CD14-positive monocyte (primary cell): ENCODE measurements at regions not wholly inside any gene's neighbourhood (a gene's known extent, or its start where the extent isn't known, plus 50 kb on each side); places are given as distances from the start of the nearest gene placed in this dataset.

Experiments
- DNase-seq, 3 donors: peaks; one replicate each; pipeline ENCODE4 v3.0.0-alpha.2; 2011 to 2022
- H2AFZ ChIP-seq: 2 replicates; pipeline ENCODE4 v1.6.0; 2012; ENCODE audit warnings: mild to moderate bottlenecking, low read depth, low read length, inconsistent platforms; ENCODE audit not compliant: insufficient read depth, poor library complexity, severe bottlenecking
- H3K27ac ChIP-seq, 2 donors: 1 replicate in 1 of 2; 2 replicates in 1 of 2; pipeline ENCODE4 v1.5.1; 2012 to 2013; ENCODE audit warnings: low read length in 2 of 2, control low read depth in 1 of 2, inconsistent platforms in 1 of 2, low read depth in 1 of 2, mild to moderate bottlenecking in 1 of 2
- H3K27me3 ChIP-seq, 2 donors: one replicate each; pipeline versions ENCODE4 v1.6.0 to v1.6.1; 2011 to 2013; ENCODE audit warnings: low read length in 2 of 2; ENCODE audit not compliant: control insufficient read depth in 2 of 2, insufficient read depth in 2 of 2
- H3K36me3 ChIP-seq, 2 donors: replicated peaks in 1 of 2; 1 replicate in 1 of 2; 2 replicates in 1 of 2; pipeline versions ENCODE4 v1.5.1 to v1.6.1; 2012 to 2013; ENCODE audit warnings: low read length in 2 of 2, control low read depth in 1 of 2, inconsistent platforms in 1 of 2, mild to moderate bottlenecking in 1 of 2; ENCODE audit not compliant: insufficient read depth in 2 of 2, control insufficient read depth in 1 of 2
- H3K4me1 ChIP-seq, 2 donors: 1 replicate in 1 of 2; 2 replicates in 1 of 2; pipeline versions ENCODE4 v1.5.1 to v1.6.1; 2012 to 2013; ENCODE audit warnings: low read length in 2 of 2, control low read depth in 1 of 2, inconsistent platforms in 1 of 2, mild to moderate bottlenecking in 1 of 2, moderate library complexity in 1 of 2; ENCODE audit not compliant: insufficient read depth in 2 of 2, control insufficient read depth in 1 of 2
- H3K4me2 ChIP-seq: replicated peaks from 2 replicates; pipeline ENCODE3; 2012; ENCODE audit warnings: low read length, moderate library complexity, mild to moderate bottlenecking; ENCODE audit not compliant: poor library complexity, severe bottlenecking; ENCODE audit errors: extremely low read depth
- H3K4me3 ChIP-seq, 3 experiments: fragments of 200-600 bp in 1 of 3; sonication (generic) in 1 of 3; replicated peaks in 1 of 3; 1 replicate in 2 of 3; 2 replicates in 1 of 3; pipeline ENCODE4 v1.5.1; 2011 to 2013; ENCODE audit warnings: low read length in 3 of 3, mild to moderate bottlenecking in 3 of 3, control low read depth in 2 of 3, low read depth in 2 of 3, inconsistent platforms in 1 of 3, moderate library complexity in 1 of 3
- H3K79me2 ChIP-seq: 2 replicates; pipeline ENCODE4 v1.6.0; 2012; ENCODE audit warnings: mild to moderate bottlenecking, control low read depth, inconsistent platforms, low read length, moderate library complexity; ENCODE audit not compliant: insufficient read depth
- H3K9ac ChIP-seq: 2 replicates; pipeline ENCODE4 v1.6.0; 2017; ENCODE audit warnings: low read length, mild to moderate bottlenecking; ENCODE audit not compliant: insufficient read depth, poor library complexity, severe bottlenecking
- H3K9me3 ChIP-seq, 2 donors: replicated peaks in 1 of 2; 1 replicate in 1 of 2; 2 replicates in 1 of 2; pipeline versions ENCODE4 v1.5.1 to v1.6.1; 2012 to 2013; ENCODE audit warnings: low read length in 2 of 2, control low read depth in 1 of 2; ENCODE audit not compliant: control insufficient read depth in 1 of 2, insufficient read depth in 1 of 2
- H4K20me1 ChIP-seq: 2 replicates; pipeline ENCODE4 v1.6.0; 2012; ENCODE audit warnings: mild to moderate bottlenecking, low read length, control low read depth, moderate library complexity; ENCODE audit not compliant: insufficient read depth
- H3K27ac Mint-ChIP-seq, 7 donors: one replicate each; pipeline ENCODE4 v1.8.0; 2020; ENCODE audit warnings: mild to moderate bottlenecking in 7 of 7, mixed read lengths in 7 of 7, moderate library complexity in 6 of 7, inconsistent platforms in 2 of 7
- H3K27me3 Mint-ChIP-seq, 3 donors: one replicate each; pipeline ENCODE4 v1.8.0; 2021 to 2022; ENCODE audit warnings: low read depth in 3 of 3, mild to moderate bottlenecking in 3 of 3, mixed read lengths in 3 of 3, moderate library complexity in 3 of 3, inconsistent platforms in 1 of 3
- H3K36me3 Mint-ChIP-seq, 2 donors: one replicate each; pipeline ENCODE4 v1.8.0; 2020; ENCODE audit warnings: mixed read lengths in 2 of 2, inconsistent platforms in 1 of 2, mild to moderate bottlenecking in 1 of 2
- H3K4me1 Mint-ChIP-seq: one replicate; pipeline ENCODE4 v1.8.0; 2020; ENCODE audit warnings: mild to moderate bottlenecking, mixed read lengths
- H3K4me3 Mint-ChIP-seq, 2 donors: one replicate each; pipeline ENCODE4 v1.8.0; 2020; ENCODE audit warnings: mild to moderate bottlenecking in 2 of 2, mixed read lengths in 2 of 2, moderate library complexity in 1 of 2
- H3K9me3 Mint-ChIP-seq, 7 donors: one replicate each; pipeline ENCODE4 v1.8.0; 2020 to 2022; ENCODE audit warnings: mixed read lengths in 7 of 7, mild to moderate bottlenecking in 6 of 7, moderate library complexity in 6 of 7, inconsistent platforms in 2 of 7
- CTCF ChIP-seq: fragments of 200-600 bp; IDR thresholded peaks from one replicate; pipeline ENCODE4 v1.8.0; 2022; ENCODE audit warnings: antibody characterized with exemption, mild to moderate bottlenecking
- WGBS: methylation state at CpG from one replicate; pipeline ENCODE4 v1.1.5; 2013; ENCODE audit warnings: missing lambda C conversion rate; ENCODE audit not compliant: insufficient coverage; 5-methylcytosine and 5-hydroxymethylcytosine counted together
- intact Hi-C, 2 donors: fragments of 100-400 bp; cut with micrococcal nuclease; formaldehyde crosslinking; loops; one replicate each; pipeline versions ENCODE4 v1.15.0 to v1.15.1; 2023

DNA sequence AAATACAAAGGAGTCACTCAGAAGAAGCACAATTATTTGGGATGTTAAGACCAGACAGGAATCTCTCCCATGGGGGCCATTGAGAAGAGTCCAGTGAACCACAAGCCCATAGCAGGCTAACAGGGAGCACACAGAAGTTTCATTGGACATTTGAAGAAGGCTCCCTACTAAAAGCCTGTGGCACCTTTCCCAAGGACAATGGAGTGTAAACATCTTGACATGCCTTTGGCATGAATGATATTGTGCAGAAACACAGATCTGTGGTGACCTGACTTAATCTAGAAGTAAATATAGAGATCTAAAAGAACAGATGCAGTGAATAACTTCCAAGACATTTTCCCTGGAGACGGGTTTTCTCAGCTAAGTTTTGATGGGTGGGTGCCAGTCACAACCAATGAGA is 221.5 kb downstream of the EPHA4 start:
- Mint-ChIP-seq H3K9me3 (peaks cover 0 to 7% (median 1%) of the 10 kb centered on the region in 7 donors), H3K4me1 (no peaks in the 10 kb centered on the region), H3K4me3 (no peak overlapping the region), H3K27me3 (no peaks in the 10 kb centered on the region), H3K27ac (no peak overlapping the region), H3K36me3 (no peaks in the 10 kb centered on the region)
- Histone ChIP-seq H3K27me3 (no peaks in the 10 kb centered on the region), H3K4me3 (no peak overlapping the region), H3K9me3 (no peaks in the 10 kb centered on the region), H3K27ac (no peak overlapping the region), H3K4me1 (no peaks in the 10 kb centered on the region), H4K20me1 (no peaks in the 10 kb centered on the region), H3K36me3 (no peaks in the 10 kb centered on the region), H3K9ac (no peak overlapping the region), H3K79me2 (no peaks in the 10 kb centered on the region), H3K4me2 (no peak overlapping the region), H2AFZ (no peak overlapping the region)
- no peak for TF ChIP-seq CTCF
- DNase-seq = no peak
- WGBS = no CpG with 5 or more reads among the region's 1 CpG
- intact Hi-C loops = no loop called here

DNA sequence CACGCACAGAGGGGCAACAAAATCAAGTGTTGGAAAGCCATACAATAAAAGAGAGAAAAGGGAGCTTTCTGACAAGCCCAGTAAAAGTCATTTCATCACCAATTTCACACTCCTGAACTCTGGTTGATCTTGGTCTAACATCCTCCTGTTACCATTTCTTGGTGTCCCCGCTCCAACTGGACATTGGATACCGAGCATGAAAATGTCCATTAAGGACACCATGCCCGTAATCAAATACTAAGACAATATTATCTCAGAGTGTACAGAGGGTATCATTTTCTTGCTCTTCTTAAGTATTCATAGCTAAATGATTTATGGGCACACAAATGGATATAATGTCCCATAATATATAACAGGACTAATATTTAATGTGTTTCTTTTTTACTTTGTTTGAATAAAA is 218.9 kb downstream of the EPHA4 start:
- 88% methylated on average over 1 of the region's 4 CpGs for WGBS
- no peaks in the 10 kb centered on the region for H3K27me3 Mint-ChIP-seq
- H3K4me3 Mint-ChIP-seq = no peak overlapping the region
- Histone ChIP-seq H3K27me3 (no peaks in the 10 kb centered on the region), H3K4me3 (no peak overlapping the region), H2AFZ (no peak overlapping the region), H3K79me2 (no peaks in the 10 kb centered on the region), H3K4me1 (no peaks in the 10 kb centered on the region), H3K27ac (no peak overlapping the region), H3K9ac (no peak overlapping the region), H3K9me3 (no peaks in the 10 kb centered on the region), H3K36me3 (no peaks in the 10 kb centered on the region), H4K20me1 (no peaks in the 10 kb centered on the region), H3K4me2 (no peak overlapping the region)
- H3K4me1 Mint-ChIP-seq = no peaks in the 10 kb centered on the region
- no peak for TF ChIP-seq CTCF
- no peak overlapping the region for H3K27ac Mint-ChIP-seq
- peaks cover 0 to 11% (median 4%) of the 10 kb centered on the region in 7 donors for H3K9me3 Mint-ChIP-seq
- DNase-seq = no peak
- intact Hi-C loops = no loop called here
- H3K36me3 Mint-ChIP-seq = no peaks in the 10 kb centered on the region
